T-helper 1 cell treated with Interleukin-12 subunit alpha and Interleukin-12 subunit beta and Interleukin-4 antibody, amounts not matched to agents 30 μg/mL and 1 μg/mL, for 36 hours (primary cell): ENCODE measurements at regions not wholly inside any gene's neighbourhood (a gene's known extent, or its start where the extent isn't known, plus 50 kb on each side); places are given as distances from the start of the nearest gene placed in this dataset.

Experiments used
- H3K27ac Mint-ChIP-seq: one replicate; pipeline ENCODE4 v1.8.0; 2021; ENCODE audit warnings: mild to moderate bottlenecking, mixed read lengths
- H3K27me3 Mint-ChIP-seq: one replicate; pipeline ENCODE4 v1.8.0; 2021; ENCODE audit warnings: low read depth, mixed read lengths
- H3K36me3 Mint-ChIP-seq: one replicate; pipeline ENCODE4 v1.8.0; 2021; ENCODE audit warnings: low read depth, mixed read lengths
- H3K4me1 Mint-ChIP-seq: one replicate; pipeline ENCODE4 v1.8.0; 2021; ENCODE audit warnings: low read depth, mixed read lengths
- H3K4me3 Mint-ChIP-seq: one replicate; pipeline ENCODE4 v1.8.0; 2021; ENCODE audit warnings: mild to moderate bottlenecking, moderate library complexity, mixed read lengths
- H3K9me3 Mint-ChIP-seq: one replicate; pipeline ENCODE4 v1.8.0; 2021; ENCODE audit warnings: mixed read lengths

DNA sequence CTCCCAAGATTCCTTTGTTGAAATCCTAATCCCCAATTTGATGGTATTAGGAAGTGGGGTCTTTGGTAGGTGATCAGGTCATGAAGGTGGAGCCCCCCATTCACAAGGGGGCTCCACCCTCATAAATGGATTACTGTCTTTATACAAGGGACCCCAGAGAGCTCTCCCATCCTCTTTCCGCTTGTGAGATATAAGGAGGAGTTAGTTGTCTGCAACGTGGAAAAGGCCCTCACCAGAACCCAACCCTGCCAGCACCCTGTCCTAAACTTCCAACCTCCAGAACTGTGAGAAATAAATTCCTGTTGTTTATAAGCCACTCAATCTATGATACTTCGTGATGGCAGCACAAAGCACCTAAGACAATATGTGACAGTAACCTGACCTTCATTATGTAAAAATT, 684.1 kb upstream of the HS6ST1 start:
- Mint-ChIP-seq H3K4me3 (no peak overlapping the region), H3K27ac (no peak overlapping the region), H3K27me3 (no peaks in the 10 kb centered on the region), H3K4me1 (no peaks in the 10 kb centered on the region), H3K9me3 (no peaks in the 10 kb centered on the region), H3K36me3 (no peaks in the 10 kb centered on the region)

DNA sequence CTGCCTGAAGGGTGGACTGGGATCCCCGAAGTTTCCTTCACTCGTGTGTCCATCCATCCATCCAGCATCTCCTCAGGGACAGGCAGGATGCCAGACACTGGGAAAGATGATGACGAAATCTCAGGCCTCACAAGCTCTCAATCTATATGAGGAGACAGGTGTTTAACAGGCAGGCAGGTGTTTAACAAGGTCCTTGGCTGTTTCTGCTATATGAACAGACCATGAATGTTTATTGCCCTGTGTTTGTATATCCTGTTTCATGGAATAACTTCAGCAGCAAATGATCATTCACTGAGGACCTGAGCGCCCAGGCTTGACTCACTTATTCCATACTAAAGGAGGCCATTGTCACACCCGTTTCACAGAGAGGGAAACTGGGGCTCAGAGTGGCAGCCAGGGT, 685.8 kb upstream of the HS6ST1 start:
- H3K4me1 Mint-ChIP-seq, result no peaks in the 10 kb centered on the region
- no peak overlapping the region for H3K27ac Mint-ChIP-seq
- no peak overlapping the region for H3K4me3 Mint-ChIP-seq
- H3K27me3 Mint-ChIP-seq, result no peaks in the 10 kb centered on the region
- no peaks in the 10 kb centered on the region for H3K36me3 Mint-ChIP-seq
- no peaks in the 10 kb centered on the region for H3K9me3 Mint-ChIP-seq

DNA sequence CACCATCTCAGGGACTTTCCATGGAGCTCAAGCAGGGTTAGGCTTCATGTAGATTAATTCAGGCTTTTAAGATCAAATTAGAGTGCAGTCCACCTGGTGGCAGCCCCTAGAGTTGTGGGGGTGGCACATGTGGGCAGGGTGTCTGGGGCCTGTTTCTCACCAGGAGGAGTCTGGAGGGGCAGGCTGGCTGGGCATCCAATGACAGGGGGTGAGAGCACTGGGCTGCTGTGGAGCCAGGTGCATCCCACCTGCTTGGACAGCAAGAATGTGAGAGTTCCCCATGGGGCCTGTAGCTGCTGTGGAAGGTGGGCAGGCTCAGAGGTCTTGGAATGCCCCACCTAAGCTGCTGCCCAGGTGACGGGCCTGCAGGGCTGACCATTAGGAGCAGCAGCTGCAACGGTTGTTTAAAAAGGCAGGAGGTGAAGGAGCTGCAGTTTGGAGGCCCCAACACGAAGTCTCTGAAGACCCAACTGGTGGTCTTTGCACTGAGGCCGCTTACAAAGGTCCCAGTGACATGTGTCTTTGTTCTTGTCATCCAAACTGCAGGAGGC, 686.3 kb upstream of the HS6ST1 start:
- H3K4me3 Mint-ChIP-seq, result no peak overlapping the region
- no peaks in the 10 kb centered on the region for H3K36me3 Mint-ChIP-seq
- no peak overlapping the region for H3K27ac Mint-ChIP-seq
- H3K4me1 Mint-ChIP-seq, result no peaks in the 10 kb centered on the region
- H3K9me3 Mint-ChIP-seq, result no peaks in the 10 kb centered on the region
- no peaks in the 10 kb centered on the region for H3K27me3 Mint-ChIP-seq

DNA sequence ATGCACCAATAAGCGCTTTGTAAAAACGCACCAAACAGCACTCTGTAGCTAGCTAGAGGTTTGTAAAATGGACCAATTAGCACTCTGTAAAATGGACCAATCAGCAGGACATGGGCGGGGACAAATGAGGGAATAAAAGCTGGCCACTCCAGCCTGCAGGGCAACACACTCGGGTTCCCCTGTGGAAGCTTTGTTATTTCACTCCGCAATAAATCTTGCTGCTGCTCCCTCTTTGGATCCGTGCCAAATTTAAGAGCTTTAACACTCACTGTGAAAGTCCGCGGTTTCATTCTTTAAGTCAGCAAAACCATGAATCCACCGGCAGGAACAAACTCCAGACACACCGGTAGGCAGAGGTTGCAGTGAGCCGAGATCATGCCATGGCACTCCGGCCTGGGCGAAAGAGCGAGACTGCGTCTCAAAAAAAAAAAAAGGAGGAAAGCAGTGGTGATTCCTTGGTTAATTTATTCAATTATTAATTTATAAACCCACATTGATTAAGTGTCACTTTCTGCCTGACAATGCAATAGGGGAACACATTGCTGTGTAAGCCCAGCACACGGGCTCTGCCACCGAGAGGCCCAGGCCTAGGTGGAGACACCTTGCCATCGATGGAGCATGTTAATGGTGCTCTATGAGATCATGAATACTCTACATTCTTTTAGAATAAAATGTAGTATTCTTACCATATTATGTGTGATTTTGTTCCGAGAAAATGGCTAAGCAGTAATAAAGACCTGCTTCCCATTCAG, 687.6 kb upstream of the HS6ST1 start:
- Mint-ChIP-seq H3K4me3 (no peak overlapping the region), H3K36me3 (no peaks in the 10 kb centered on the region), H3K27ac (no peak overlapping the region), H3K9me3 (no peaks in the 10 kb centered on the region), H3K4me1 (no peaks in the 10 kb centered on the region), H3K27me3 (no peaks in the 10 kb centered on the region)

DNA sequence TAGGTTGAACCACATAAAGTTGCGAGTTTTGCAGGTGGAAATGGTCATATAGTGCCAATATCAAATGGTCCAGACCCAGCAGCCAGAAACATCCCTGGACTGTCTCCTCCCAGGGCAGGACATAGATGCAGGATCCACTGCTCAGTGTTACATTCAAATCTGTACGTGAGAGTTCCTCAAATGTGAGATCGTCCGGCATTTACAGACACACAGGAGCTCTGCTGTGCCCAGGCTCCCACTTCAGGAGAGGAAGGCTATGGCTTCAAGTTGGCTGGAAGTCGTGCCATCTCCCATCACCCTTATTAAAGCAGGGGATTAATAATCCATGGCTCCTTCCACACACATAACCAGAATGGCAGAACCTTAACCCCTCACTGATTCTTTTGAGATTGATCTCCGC, 688.2 kb upstream of the HS6ST1 start:
- no peaks in the 10 kb centered on the region for H3K9me3 Mint-ChIP-seq
- H3K27ac Mint-ChIP-seq, result no peak overlapping the region
- H3K4me1 Mint-ChIP-seq, result no peaks in the 10 kb centered on the region
- H3K27me3 Mint-ChIP-seq, result no peaks in the 10 kb centered on the region
- H3K36me3 Mint-ChIP-seq, result no peaks in the 10 kb centered on the region
- H3K4me3 Mint-ChIP-seq, result no peak overlapping the region

DNA sequence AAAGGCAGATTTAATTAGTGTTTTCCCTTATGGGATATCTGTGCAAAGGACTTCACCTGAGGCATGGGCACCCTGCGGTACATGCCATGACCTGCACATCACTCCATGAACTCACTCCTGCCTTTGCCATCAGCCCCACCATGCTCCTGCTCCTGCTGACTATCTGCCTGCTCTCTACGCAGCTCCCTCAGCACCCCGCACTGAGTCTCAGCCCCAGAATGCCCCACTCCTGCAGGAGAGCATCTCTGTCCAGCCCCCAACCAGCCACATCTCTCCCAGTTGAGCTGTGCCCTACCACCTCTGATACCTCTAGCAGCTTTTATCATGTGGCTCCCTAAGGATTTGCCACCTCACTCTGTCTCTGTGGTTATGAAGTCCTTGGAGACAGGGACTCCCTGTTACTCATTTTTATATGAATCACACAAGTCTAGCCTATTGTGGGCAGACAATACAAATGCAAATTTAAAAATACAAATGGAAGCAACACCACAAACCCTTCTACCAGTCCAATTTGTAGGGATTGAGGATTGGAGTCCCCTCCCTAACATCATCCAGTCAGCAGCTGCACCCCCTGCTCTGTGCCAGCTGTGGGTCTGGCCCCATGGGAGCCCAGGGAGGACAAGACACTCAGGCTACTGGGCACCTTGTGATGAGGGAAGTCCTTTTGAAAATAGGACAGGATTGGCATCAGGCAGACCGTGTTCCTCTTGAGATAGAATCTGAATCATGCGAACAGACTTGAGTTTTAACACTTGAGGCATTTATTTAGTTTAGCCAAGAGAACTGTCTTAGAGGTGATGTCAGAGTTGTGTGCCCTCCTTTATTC, 689.6 kb upstream of the HS6ST1 start:
- Mint-ChIP-seq H3K27ac (no peak overlapping the region), H3K9me3 (no peaks in the 10 kb centered on the region), H3K27me3 (no peaks in the 10 kb centered on the region), H3K36me3 (no peaks in the 10 kb centered on the region), H3K4me3 (no peak overlapping the region), H3K4me1 (no peaks in the 10 kb centered on the region)

DNA sequence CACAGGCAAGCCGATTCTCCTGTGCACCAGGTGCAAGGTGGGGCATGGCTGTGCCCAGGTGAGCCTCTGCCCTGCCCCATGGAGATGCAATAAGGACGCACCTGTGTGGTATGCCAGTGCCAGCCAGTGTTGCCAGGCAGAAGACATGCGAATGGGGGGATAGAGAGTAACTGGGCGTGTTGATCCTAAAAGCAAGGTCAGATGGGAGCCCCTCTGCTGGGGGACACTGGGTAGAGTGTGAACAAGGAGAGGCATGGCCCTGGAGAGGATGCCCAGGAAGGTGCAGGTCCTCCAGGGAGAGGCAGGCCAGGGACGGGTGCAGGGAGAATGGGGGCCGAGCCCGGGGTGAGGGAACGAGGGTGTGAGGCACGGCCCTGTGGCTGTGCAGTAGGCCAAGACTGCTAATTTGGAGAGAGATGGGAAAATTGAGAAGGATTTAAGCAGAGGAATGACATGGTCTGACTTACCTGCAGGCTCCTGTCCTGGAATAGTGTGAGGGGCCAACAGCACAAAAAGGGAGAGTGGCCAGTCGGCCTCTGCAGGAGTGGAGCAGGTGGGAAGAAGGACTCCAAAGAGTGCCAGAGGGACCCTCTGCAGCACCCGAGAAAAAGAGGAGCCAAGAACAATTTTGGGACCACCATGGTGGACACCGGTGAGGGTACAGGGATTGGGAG, 690.4 kb upstream of the HS6ST1 start:
- H3K27ac Mint-ChIP-seq, result no peak overlapping the region
- H3K9me3 Mint-ChIP-seq, result no peaks in the 10 kb centered on the region
- no peaks in the 10 kb centered on the region for H3K36me3 Mint-ChIP-seq
- no peak overlapping the region for H3K4me3 Mint-ChIP-seq
- no peaks in the 10 kb centered on the region for H3K27me3 Mint-ChIP-seq
- H3K4me1 Mint-ChIP-seq, result no peaks in the 10 kb centered on the region

DNA sequence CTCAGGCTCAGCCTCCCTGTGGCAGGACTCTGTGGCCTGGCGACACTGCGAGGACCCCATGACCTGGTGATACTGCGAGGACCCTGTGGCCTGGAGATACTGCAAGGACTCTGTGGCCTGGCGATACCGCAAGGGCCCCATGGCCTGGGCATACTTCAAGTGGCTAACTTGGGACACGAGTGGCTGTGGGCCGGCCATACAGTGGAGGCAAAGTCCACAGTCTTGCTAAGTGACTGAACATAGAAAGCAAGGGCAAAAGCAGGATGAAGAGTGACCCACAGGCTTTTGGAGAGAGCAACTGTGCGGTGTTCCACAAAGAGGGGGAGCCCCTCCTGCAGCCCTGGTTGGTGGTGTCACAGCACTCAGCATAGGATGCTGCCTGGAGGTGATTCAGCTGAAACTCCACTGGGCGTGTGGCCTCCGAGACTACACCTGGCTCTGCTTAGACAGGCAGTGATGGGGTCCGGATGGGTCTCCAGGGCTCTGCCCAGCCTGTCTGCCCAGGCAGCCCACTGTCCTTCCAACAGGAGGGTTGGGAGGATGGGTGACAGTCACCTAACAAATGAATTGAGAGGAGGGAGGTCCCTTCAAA, 691.0 kb upstream of the HS6ST1 start:
- Mint-ChIP-seq H3K27me3 (no peaks in the 10 kb centered on the region), H3K4me3 (no peak overlapping the region), H3K27ac (no peak overlapping the region), H3K9me3 (no peaks in the 10 kb centered on the region), H3K4me1 (no peaks in the 10 kb centered on the region), H3K36me3 (no peaks in the 10 kb centered on the region)

DNA sequence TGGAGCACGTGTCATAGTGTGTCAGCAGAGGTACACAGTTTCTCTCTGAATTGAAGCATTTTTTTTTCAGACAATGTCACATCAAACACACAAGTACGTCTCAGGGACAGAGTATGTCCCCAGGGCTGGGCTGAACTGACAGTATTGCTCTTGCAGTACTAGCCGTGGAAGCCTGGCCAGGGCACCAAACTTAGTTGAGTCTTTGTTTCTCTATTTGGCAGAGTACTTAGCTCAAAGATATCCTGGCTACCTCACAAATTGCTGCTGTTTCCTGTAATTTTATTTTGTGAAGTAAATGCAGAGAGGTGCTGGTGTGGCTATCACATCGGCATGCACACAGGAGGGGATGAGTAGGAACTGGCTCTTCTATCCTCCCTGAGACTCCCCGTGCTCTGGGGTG, 691.6 kb upstream of the HS6ST1 start:
- Mint-ChIP-seq H3K36me3 (no peaks in the 10 kb centered on the region), H3K4me3 (no peak overlapping the region), H3K9me3 (no peaks in the 10 kb centered on the region), H3K27me3 (no peaks in the 10 kb centered on the region), H3K27ac (no peak overlapping the region), H3K4me1 (no peaks in the 10 kb centered on the region)

DNA sequence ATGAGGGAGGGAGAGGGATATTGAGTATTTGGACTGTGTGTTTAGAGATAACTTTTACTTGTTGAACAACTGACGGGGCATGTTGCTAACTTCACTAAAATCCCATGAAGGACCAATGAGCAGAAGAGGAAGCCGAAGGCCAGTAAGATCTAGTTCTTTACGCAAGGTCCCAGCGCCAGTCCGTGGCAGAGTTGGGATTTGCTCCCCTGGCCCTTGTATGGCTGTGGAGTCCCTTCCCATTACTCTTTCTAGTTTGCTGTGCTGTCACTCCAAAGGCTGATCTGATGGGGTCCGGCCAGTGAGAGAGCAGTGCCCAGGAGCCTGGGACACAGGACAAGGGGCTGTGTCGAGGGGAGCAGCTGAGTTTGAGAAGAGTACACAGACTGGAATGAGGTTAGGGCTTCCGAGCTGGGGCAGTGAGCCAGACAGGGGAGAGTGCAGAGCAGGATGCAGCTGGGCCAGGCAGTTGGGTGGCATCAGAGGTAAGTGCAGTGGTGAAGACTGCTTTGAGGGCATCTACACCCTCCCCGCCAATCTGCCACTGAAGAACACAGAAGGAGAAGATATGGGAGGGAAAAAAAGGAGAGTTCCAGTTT, 692.9 kb upstream of the HS6ST1 start:
- no peaks in the 10 kb centered on the region for H3K27me3 Mint-ChIP-seq
- H3K4me1 Mint-ChIP-seq, result no peaks in the 10 kb centered on the region
- no peak overlapping the region for H3K27ac Mint-ChIP-seq
- H3K9me3 Mint-ChIP-seq, result no peaks in the 10 kb centered on the region
- H3K4me3 Mint-ChIP-seq, result no peak overlapping the region
- H3K36me3 Mint-ChIP-seq, result no peaks in the 10 kb centered on the region

DNA sequence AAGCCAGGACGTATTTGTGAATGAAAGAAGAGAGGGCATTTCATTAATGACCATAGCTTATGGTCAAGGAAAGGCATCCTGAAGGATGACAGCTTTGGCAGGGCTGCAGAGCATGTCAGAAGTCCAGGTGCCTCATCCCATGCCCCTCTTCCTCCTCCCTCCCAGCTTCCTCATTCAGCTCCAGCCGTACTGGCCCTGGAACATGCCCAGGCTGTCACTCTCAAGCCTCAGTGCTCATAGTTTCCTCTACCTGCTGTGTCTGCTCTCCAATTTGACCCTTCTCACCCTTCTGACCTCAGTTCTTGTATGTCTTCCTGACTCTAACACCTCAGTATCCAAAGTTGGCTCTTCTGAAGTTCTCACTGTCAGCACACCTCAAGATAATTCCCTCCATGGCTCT, 695.8 kb upstream of the HS6ST1 start:
- Mint-ChIP-seq H3K9me3 (no peaks in the 10 kb centered on the region), H3K4me1 (no peaks in the 10 kb centered on the region), H3K27me3 (no peaks in the 10 kb centered on the region), H3K4me3 (no peak overlapping the region), H3K27ac (no peak overlapping the region), H3K36me3 (no peaks in the 10 kb centered on the region)

DNA sequence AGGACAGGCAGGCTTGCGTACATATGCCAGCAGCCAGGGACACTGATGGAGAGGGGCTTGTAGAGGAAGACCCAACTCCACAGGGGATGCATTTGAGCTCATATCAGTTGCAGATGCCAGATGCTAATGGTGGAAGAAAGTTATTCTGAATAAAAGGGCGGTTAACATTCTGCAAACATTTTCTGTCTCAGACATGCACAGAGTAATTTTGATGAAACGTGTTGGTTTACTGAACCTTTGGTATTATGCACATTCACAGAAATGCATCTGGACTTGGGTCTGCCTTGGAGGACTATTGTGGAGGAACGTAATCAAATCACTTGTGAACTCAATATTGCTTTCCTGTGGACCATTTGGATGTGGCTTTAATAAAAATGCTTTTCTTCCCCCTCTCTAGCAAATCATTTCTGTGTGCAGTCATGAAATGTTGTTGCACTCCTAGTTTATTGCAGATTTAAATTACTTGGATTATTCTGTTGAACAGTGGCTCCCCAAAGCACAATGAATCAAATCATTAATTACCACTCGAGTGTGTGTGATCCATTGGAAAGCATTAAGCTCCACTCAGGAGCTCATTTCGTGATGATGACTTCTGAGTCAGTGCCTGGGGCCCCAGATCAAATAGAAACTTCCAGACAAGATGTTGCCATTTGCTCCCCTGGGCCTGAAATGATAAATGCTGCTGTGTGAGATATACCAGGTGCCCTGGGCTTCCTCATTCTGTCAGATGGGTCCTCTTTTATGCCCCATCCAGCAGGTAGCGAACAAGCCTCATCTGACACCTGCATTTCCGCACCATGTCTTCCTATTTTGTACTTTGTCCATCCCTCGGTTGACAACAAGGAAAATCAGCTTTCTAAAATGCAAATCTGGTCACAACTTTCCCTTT, 697.0 kb upstream of the HS6ST1 start:
- no peaks in the 10 kb centered on the region for H3K4me1 Mint-ChIP-seq
- no peak overlapping the region for H3K27ac Mint-ChIP-seq
- H3K27me3 Mint-ChIP-seq, result no peaks in the 10 kb centered on the region
- no peaks in the 10 kb centered on the region for H3K9me3 Mint-ChIP-seq
- H3K36me3 Mint-ChIP-seq, result no peaks in the 10 kb centered on the region
- no peak overlapping the region for H3K4me3 Mint-ChIP-seq

DNA sequence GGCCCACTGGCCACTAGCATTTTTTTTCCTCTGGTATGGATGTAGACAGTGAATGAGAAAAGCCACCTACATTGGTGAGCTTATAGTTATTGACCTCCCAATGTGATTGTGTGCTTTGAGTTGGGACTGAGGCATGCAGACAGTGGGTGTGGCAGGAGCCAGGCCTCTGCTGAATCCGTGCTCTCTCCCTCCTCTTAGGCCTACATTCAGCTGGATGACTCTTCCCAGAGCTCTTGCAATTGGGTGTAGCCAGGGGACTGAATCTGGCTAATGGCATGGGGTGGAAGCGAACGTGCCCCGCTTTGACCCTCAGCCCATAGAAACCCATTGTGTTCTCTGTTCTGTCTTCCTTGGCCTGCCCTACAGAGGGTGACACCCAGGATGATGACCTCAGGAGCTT, 698.3 kb upstream of the HS6ST1 start:
- Mint-ChIP-seq H3K9me3 (no peaks in the 10 kb centered on the region), H3K4me3 (no peak overlapping the region), H3K4me1 (no peaks in the 10 kb centered on the region), H3K36me3 (no peaks in the 10 kb centered on the region), H3K27ac (no peak overlapping the region), H3K27me3 (no peaks in the 10 kb centered on the region)
